Omental fat pad (tissue), 3 donors: ENCODE measurements at regions not wholly inside any gene's neighbourhood (a gene's known extent, or its start where the extent isn't known, plus 50 kb on each side); places are given as distances from the start of the nearest gene placed in this dataset.

Source experiments
- ATAC-seq: fragments of 150-250 bp; one replicate; pipeline ENCODE4 v1.9.1; 2016; ENCODE audit warnings: mild to moderate bottlenecking, moderate library complexity; ENCODE audit not compliant: low FRiP score
- DNase-seq: peaks from one replicate; pipeline ENCODE4 v3.0.0-alpha.2; 2019; ENCODE audit warnings: low spot score
- TF ChIP-seq, protein P1 (sequence below), 3 donors: fragments of 450-650 bp; IDR thresholded peaks; one replicate each; pipeline ENCODE4 v1.5.1; 2016 to 2017; ENCODE audit warnings: antibody characterized with exemption in 3 of 3, mild to moderate bottlenecking in 3 of 3, moderate library complexity in 2 of 3

- no peak for DNase-seq
- no peak for ATAC-seq
- TF ChIP-seq, protein P1, sequence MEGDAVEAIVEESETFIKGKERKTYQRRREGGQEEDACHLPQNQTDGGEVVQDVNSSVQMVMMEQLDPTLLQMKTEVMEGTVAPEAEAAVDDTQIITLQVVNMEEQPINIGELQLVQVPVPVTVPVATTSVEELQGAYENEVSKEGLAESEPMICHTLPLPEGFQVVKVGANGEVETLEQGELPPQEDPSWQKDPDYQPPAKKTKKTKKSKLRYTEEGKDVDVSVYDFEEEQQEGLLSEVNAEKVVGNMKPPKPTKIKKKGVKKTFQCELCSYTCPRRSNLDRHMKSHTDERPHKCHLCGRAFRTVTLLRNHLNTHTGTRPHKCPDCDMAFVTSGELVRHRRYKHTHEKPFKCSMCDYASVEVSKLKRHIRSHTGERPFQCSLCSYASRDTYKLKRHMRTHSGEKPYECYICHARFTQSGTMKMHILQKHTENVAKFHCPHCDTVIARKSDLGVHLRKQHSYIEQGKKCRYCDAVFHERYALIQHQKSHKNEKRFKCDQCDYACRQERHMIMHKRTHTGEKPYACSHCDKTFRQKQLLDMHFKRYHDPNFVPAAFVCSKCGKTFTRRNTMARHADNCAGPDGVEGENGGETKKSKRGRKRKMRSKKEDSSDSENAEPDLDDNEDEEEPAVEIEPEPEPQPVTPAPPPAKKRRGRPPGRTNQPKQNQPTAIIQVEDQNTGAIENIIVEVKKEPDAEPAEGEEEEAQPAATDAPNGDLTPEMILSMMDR (IDR thresholded peaks at IDR 0.05), result no peak
These were observed 136.3 kb upstream of the PRR20G start for GRCh38 chr3:127423856-127424765.

DNA sequence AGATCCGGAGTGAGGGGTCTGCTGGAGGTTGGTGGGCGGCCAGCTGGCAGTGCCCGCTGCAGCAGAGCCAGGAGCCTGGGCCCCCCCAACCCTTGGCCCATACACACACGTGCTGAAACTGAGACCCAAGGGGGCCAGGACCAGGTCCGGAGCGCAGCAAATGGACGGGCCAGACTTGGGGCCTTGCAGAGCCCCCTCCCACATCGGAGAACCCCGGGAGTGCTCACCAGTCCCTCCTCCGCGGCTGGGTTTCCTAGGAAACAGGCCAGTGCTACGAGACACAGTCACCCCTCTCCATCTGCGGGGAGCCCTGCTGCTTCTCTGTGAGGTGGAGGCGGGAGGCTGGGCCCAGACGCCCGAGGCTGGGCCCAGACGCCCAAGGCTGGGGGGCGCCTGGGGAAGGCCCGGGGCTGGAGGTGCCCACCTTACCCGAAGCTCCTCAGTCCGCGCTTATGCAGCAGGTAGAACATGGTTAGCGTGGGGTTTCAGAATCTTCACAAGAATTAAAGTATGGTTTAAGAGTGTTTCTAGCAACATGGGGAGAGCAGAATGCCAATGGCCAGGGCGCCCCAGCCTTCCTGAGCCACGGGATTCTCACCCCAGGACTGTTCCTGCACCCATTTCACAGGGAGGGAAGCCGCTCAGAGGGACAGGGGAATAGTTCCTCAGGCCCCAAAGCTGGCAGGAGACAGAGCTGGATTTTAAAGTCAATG lies 135.0 kb upstream of the PRR20G start:
- TF ChIP-seq, protein P1 (IDR thresholded peaks at IDR 0.05), result no peak
- ATAC-seq (no peak), DNase-seq (no peak)

DNA sequence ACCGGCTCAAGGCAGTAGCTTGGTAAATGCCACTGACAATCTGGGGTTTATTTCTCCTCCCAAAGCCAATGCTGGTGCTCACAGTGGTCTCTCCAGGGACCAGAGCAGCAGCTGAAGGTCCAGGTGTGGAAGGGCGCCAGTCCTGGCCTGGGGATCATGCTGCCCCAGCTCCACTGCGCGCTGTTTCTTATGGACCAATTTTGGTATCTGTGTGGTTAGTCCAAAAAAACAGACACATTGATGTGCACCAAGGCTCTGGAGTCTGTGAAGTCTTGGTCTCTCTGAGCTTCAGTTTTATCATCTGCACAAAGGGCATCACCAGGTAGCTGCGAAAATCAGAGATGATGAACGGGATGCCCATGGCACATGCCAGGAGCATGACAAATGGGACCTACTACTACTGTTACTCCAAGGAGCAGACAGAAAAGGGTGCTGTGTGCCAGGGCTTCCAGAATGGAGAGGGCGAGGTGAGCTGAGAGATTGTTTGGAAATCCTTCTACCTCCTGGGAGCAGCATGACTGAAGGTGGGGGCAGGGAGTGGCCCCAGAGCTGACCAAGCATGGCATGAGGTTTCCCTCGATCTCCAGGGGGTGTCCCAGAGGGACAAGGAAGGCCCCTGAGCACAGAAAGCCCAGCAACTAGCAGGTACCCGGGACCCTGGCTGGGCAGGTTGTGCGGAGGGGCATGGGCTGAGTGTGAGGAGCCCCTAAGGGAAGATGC lies 134.3 kb upstream of the PRR20G start:
- TF ChIP-seq, protein P1 (IDR thresholded peaks at IDR 0.05), result no peak
- DNase-seq (no peak), ATAC-seq (no peak)

DNA sequence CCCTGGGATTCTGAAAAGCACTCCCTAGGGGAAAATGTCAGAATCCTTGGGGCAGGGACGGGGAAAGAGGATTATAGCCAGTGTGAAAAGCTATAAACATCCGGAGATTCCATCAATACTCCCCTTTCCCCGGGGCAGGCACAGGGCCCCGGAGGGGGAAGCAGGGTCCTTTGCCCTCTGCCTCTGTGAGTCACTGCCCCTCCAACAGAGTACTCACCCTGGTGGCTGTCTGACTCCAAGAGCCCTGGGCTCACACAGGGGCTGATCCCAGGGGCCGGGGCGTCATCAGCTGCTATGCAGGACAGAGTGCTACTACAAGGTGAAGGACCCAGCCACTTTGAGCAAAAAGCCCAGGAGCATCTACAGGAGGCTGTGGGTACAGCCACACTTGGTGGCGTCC lies 133.0 kb upstream of the PRR20G start:
- TF ChIP-seq, protein P1 (IDR thresholded peaks at IDR 0.05), result no peak
- ATAC-seq (no peak), DNase-seq (no peak)

- DNase-seq (no peak), ATAC-seq (no peak)
- TF ChIP-seq, protein P1 (IDR thresholded peaks at IDR 0.05), result no peak
These were observed 132.1 kb upstream of the PRR20G start for GRCh38 chr3:127419641-127420553.

DNA sequence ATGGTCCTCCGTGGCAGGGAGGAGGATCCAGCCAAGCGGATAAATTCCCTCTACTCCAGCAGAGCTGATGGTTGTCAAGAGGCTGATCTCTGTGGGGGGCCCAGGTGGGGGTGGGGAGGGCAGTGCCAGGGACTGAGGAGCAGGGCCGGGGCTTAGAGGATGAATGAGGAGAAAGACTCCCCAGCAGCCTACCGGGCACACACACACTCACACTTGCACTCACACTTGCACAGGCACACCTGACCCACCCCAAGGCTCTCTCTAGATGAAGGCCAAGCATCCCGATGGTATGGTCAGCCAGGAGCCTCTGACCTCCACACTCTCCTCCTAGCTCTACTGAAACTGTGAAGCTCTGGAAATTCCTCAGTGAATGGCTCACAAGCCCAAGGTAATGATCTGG lies 131.3 kb upstream of the PRR20G start:
- ATAC-seq (no peak), DNase-seq (no peak)
- TF ChIP-seq, protein P1 (IDR thresholded peaks at IDR 0.05), result no peak
